Panc1 (cell line): ENCODE measurements at regions not wholly inside any gene's neighbourhood (a gene's known extent, or its start where the extent isn't known, plus 50 kb on each side); places are given as distances from the start of the nearest gene placed in this dataset. TPM values are rescaled to one million over a fixed set of nuclear protein-coding genes. Genes with fewer than 3 reads are reported as not detected.

ENCODE experiments used
- ATAC-seq: fragments of 200-7000 bp; cut with Tn5 transposase; 2 replicates; pipeline ENCODE4 v1.9.1; 2020; ENCODE audit warnings: mild to moderate bottlenecking, moderate library complexity
- BruUV-seq: library from RNA; stranded (reverse); fragments of 400-500 nt; replicated peaks from 2 replicates; lab custom pipeline; 2021; lab: Mats Ljungman, UMichigan
- CTCF ChIA-PET: fragments of 300-600 bp; sonication (Branson Sonifier 250); formaldehyde crosslinking; loops from one replicate; lab custom pipeline; 2022; ENCODE audit warnings: antibody characterized with exemption; lab: Charles Lee
- POLR2A ChIA-PET: fragments of 300-600 bp; sonication (Branson Sonifier 250); formaldehyde crosslinking; loops from one replicate; lab custom pipeline; 2022; ENCODE audit warnings: antibody characterized with exemption; lab: Charles Lee
- DNase-seq: peaks from one replicate; pipeline ENCODE4 v3.0.0-alpha.2; 2010; ENCODE audit warnings: low read depth, low spot score
- H3K27ac ChIP-seq: 2 replicates; pipeline ENCODE4 v1.5.1; 2011; ENCODE audit warnings: mild to moderate bottlenecking, low read length, inconsistent platforms
- H3K27me3 ChIP-seq: fragments of 200-500 bp; sonication (Bioruptor generic); 2 replicates; pipeline ENCODE4 v1.6.0; 2014; ENCODE audit warnings: low read length, inconsistent platforms; ENCODE audit not compliant: control insufficient read depth, insufficient read depth
- H3K36me3 ChIP-seq: fragments of 200-500 bp; sonication (Bioruptor generic); 2 replicates; pipeline ENCODE4 v1.5.1; 2014; ENCODE audit warnings: inconsistent platforms, mild to moderate bottlenecking, low read length, moderate library complexity; ENCODE audit not compliant: control insufficient read depth, insufficient read depth
- H3K4me1 ChIP-seq: 2 replicates; pipeline ENCODE4 v1.5.1; 2011; ENCODE audit warnings: inconsistent platforms, mild to moderate bottlenecking, low read length, moderate library complexity; ENCODE audit not compliant: control insufficient read depth, insufficient read depth
- H3K4me3 ChIP-seq, 2 experiments: 2 replicates each; pipeline ENCODE4 v1.5.1; 2011 to 2012; ENCODE audit warnings: low read depth in 2 of 2, low read length in 2 of 2, mild to moderate bottlenecking in 2 of 2, inconsistent platforms in 1 of 2, moderate library complexity in 1 of 2
- H3K9me3 ChIP-seq: fragments of 200-500 bp; sonication (Bioruptor generic); 2 replicates; pipeline ENCODE4 v1.5.1; 2014; ENCODE audit warnings: low read depth, mild to moderate bottlenecking, inconsistent platforms, low read length, moderate library complexity; ENCODE audit not compliant: control insufficient read depth, insufficient read depth
- CTCF ChIP-seq: fragments of 450-650 bp; IDR thresholded peaks from 2 replicates; pipeline ENCODE4 v1.5.1; 2017; ENCODE audit warnings: mild to moderate bottlenecking
- SIN3A ChIP-seq: IDR thresholded peaks from 2 replicates; pipeline ENCODE4 v1.6.1; 2012; ENCODE audit warnings: low read depth, mild to moderate bottlenecking, low read length, moderate library complexity, borderline replicate concordance; ENCODE audit not compliant: insufficient read depth
- in situ Hi-C: cut with HindIII; loops from 2 replicates; pipeline ENCODE4 v1.10.0; 2016; ENCODE audit warnings: low sequenced_read_pairs, low pct_unique_long_range_greater_than_20kb
- intact Hi-C: fragments of 100-400 bp; cut with micrococcal nuclease; formaldehyde crosslinking; loops from one replicate; pipeline ENCODE4 v1.10.0; 2022; ENCODE audit not compliant: unreplicated experiment
- microRNA-seq: library from miRNA; unstranded; fragments of <30 nt; microRNA quantifications from one replicate; pipeline ENCODE4 v1.1.0, GENCODE V29; 2020; ENCODE audit not compliant: unreplicated experiment

GRCh38 chr4:37188100-37188499, 56.4 kb upstream of the NWD2 start:
- DNase-seq (no peak), ATAC-seq (no peak)
- BruUV-seq: no TSS peak
- in situ Hi-C loops: no loop called here
- POLR2A ChIA-PET: no interaction called here
- 0 out of 2 replicates have a peak, but pooled peaks have one; percentile 25 for TF ChIP-seq CTCF
- TF ChIP-seq SIN3A: no peak
- Histone ChIP-seq H3K27me3 (no peaks in the 10 kb centered on the region), H3K9me3 (no peaks in the 10 kb centered on the region), H3K27ac (no peak overlapping the region), H3K4me1 (no peaks in the 10 kb centered on the region), H3K36me3 (no peaks in the 10 kb centered on the region; the same call in 1 of the 2 replicates), H3K4me3 (no peak overlapping the region)
- CTCF ChIA-PET: no interaction called here
- intact Hi-C loops: no loop called here

Small RNA genes in the stretch of these regions (microRNA-seq; reads per million reads assigned to microRNA genes)
- not detected for gene MIR1255B1
